Suppressor macrophage (primary cell): ENCODE measurements at regions not wholly inside any gene's neighbourhood (a gene's known extent, or its start where the extent isn't known, plus 50 kb on each side); places are given as distances from the start of the nearest gene placed in this dataset.
"Not testable (repeated sequence)": the region's sequence is repeated elsewhere in the genome, so short reads cannot be mapped to it uniquely, and the experiment has no call there.

Experiments used
- DNase-seq, 4 experiments: peaks; one replicate each; pipeline ENCODE4 v3.0.0-alpha.2; 2020 to 2022

DNA sequence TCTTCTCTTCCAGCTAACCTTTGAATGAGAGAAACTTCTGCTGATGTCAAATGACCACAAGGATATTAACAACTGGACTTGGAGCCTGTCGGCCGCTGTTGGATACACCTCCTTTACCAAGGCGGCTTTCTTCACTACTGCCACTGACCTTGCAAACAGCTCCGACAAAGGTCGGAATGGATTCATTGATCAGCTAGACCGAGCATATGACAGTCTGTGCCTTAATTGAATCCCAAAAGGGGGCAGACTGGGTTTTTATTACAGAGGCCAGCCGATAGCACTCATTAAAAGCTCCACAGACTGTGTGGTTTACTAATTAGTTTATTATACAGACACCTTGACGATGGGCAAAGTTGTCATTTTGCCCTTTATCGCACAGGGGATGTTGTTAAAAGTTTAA is 394.5 kb downstream of the RERGL start:
- DNase-seq: no peak

GRCh38 chr12:17691369-17691768 is 398.6 kb downstream of the RERGL start:
- no peak for DNase-seq

GRCh38 chr12:17680220-17680619 is 409.8 kb downstream of the RERGL start:
- no peak for DNase-seq

GRCh38 chr12:17666641-17667324 is 423.2 kb downstream of the RERGL start:
- DNase-seq: no peak

DNA sequence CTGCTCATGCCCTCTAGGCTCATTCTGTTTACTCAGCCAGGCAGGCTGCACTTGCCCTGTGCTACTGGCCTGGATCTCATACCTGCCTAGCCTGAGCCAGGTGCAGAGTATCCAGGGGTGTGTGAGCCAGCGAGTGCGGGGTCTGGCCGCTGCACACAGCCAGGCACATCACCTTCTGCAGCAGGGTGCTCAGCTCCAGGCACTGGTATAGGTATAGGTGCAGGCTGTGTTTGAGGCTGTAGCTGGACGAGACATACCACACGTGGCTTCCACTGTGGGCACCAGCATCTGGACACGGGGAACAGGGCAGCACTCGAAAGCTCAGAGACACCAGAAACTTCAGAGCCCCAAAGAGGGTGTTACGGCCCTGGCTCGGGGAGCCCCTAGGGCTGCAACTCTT is 424.2 kb downstream of the RERGL start:
- DNase-seq: no peak

GRCh38 chr12:17661250-17661649 is 428.7 kb downstream of the RERGL start:
- DNase-seq: no peak

- no peak for DNase-seq
Measured at GRCh38 chr12:17652436-17652835, 437.6 kb downstream of the RERGL start.

DNA sequence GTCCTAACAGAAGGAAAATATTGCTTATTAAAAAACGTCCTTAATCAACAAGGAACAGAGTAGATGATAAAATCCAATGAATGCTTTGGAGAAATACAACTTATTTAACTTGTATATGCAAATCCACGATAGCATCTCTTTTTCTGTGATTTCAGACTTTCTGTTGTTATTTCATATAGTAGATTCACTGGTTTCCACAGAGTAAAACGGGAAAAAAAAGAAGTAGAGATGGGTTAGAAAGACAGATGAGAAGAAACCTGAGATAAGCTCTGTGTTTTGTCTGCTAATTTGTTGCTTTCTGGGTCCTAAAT is 447.7 kb downstream of the RERGL start:
- no peak for DNase-seq

GRCh38 chr12:17640615-17641014 is 449.4 kb downstream of the RERGL start:
- no peak for DNase-seq

GRCh38 chr12:17618831-17619230 is 471.2 kb downstream of the RERGL start:
- DNase-seq: no peak

DNA sequence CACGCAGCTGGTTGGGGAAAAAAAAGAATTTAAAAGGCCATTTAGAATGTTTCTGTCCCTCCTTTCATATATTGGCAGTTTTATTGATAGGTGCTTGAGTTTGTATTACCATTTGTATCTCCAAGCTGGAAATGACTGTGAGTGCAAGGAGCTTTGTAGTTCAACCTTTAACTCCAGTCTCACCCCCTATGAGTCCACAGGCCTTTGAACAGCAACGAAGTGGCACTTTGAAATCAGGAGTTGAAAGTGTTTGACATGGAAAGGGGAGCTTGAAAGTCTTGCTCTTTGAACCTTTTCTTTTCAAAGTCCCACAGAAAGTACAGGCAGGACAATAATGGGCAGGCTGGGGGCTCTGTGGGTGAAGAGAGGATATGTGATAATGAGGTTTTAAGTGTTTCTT is 480.3 kb downstream of the RERGL start:
- no peak for DNase-seq

DNA sequence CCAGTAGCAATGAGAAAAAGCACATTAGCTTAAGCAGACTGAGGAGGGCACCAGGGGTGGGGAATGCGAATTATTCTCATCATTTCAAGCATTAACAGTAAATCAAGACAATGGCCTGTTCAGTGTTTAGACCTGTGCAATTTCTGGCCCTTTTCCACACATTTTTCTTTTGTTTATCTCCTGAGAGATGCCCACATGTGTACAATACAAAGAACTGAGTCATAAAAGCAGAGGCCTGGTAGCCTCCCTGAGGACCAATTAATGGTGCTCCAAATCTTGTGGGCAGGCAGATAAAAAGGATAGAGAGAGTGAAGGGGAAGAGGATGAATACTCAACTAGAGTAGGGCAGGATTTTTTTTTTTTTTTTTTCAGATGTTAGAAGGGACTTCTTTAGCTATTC is 480.8 kb downstream of the RERGL start:
- DNase-seq: no peak

GRCh38 chr12:17595111-17595510 is 494.9 kb downstream of the RERGL start:
- no peak for DNase-seq

DNA sequence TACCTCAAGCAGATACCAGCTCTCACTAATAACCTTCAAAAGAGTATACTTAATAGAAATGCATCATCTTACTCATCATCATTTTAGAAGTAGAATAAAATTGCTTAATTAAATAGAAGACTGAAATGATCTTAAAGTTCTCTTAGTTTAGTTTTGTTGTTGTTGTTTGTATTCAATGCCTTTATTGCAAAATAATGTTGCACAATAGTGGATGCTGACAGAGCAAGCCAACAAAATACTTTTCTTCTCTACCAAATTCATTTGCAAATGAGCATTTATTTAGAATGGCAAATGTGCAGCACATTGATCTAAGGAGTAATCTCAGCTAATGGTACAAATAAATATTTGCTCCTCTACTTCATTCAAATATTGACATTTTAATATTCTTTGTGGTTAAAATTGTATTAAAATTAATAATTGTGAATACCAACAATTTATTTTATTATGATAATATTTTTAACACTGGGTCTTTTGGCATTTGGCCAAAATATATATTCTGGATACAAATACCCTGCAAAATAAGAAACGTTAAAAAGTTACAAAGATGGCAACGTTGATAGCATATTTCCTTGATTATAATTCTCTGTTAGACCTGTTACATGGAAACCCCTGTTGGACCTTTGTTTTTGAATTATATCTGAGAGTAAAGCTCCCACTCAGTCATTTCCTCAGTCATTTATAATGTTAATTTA is 496.1 kb downstream of the RERGL start:
- peak in 1 of 4 experiments; percentile 1 for DNase-seq

DNA sequence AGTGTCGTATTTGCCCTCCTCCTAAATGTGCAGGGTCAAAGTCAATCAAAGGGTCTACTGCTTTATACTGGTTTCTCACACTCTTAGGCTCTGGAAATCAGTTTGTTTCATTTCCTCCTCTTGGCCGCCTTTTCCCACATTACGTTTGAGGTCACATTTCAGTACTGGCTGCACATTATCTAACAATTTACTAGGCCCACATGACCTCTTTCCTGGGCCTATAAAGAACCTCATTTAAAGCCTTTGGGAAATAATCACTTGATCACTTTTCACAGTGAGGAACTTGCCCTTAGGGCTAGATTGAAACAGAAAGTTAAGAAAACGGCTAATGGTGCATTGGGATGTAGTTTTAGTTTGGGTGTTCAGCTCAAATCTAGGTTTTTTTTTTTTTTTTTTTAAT is 497.5 kb downstream of the RERGL start:
- no peak for DNase-seq

DNA sequence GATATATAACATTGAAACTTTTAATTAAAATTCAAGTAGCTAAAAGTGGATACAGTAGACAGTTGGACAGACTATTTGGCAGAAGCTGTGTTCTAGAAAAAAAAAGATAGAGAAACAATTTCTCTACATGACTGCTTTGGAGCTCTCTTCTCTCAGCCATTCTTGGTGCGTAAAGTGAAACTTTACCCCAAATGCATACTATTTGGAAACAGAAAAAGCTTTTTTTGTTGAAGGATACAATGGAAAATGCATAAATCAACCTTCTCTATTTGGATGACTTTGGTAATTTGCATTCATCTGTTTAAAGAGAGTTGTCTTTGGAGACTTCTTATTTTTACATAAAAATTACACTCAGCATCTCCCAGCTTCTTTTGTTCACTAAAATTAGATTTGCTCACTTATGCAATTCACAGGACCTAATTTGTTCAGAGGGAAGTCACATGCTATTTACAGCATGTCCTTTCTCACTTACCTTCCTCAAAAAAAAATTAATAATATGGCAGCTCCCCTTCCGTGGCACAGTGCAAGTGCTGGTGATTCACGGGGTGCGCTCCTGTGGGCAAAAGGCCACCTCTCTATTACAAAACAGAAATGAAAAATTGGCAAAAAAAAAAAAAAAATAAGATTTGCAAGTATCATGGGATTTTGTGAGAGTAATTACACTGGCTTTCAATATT is 498.9 kb downstream of the RERGL start:
- no peak for DNase-seq

DNA sequence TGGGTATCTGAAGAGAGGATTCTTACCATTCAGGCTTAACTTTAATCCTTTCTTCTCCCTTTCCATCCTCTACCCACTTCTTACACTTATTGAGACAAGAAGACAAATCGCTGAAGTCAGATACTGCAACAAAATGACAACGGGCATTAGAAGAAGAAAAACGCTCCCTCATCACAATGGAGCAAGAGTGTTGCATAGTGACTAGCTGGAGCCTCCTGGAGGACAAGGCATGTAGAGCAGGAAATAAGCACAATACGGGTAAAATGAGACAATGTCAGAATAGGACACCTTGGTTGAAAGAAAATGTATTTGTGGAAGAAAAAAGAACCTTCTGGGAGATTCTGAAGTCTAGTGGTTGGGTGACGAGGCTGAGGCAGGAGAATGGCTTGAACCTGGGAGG is 501.0 kb downstream of the RERGL start:
- DNase-seq: no peak

GRCh38 chr12:17579205-17580026 is 510.6 kb downstream of the RERGL start:
- no peak for DNase-seq

DNA sequence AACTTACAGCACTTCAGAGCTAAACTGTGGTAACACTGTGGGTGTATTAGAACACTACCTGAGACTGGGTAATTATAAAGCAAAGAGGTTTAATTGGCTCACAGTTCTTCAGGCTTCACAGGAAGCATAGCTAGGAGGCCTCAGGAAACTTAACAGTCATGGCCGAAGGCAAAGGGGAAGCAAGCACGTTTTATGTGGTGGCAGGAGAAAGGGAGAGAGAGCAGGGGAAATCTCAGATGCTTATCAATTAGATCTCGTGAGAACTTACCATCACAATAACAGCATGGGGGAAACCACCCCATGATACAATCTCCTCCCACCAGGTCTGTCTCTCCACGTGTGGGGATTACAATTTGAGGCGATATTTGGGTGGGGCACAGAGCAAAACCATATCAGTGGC is 512.6 kb downstream of the RERGL start:
- no peak for DNase-seq

- no peak for DNase-seq
Measured at GRCh38 chr12:17572250-17572649, 517.7 kb downstream of the RERGL start.

DNA sequence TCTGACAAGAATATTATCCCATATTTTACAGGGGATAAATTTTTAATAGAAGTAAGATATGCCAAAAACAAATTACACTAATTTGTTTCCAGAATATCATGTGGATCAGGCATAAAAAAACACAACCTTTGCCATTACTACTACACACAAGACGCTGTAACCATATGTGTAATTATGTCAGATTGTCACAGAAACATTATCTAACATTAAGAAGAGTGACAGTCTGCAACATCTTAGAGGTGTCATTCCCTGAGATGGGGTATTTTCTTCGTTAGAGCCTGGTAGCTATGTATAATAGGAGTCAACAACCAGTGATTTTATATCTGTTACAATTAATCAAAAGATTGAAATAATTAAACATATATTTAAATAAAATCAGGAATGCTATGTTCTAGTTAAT is 518.9 kb downstream of the RERGL start:
- no peak for DNase-seq

DNA sequence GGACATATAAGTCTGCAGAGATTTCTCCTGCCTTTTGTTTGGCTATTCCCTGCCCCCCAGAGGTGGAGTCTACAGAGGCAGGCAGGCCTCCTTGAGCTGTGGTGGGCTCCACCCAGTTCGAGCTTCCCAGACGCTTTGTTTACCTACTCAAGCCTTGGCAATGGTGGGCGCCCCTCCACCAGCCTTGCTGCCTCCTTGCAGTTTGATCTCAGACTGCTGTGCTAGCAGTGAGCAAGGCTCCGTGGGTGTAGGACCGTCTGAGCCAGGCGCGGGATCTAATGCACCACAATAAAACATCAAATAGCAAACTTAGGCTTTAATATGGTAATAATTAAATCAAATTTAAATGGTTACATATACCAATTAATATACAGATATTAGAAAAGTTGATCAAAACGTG is 525.4 kb downstream of the RERGL start:
- not testable (repeated sequence) for DNase-seq

DNA sequence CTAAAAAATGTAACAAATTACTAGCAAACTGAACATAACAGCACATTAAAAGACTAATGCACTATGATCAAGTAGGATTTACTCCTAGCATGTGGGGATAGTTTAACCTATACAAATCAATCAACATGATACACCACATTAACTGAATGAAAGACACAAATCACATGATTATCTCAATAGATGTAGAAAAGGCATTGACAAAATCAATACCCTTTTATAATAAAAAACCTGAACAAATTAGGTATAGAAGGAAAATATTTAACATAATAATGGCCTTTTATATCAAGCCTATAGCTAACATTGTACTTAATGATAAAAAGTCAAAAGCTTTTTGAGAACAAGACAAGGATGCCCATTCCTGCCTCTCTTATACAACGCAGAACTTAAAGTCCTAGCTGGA is 540.0 kb downstream of the RERGL start:
- no peak for DNase-seq
